ENCODE measurements at regions not wholly inside any gene's neighbourhood (a gene's known extent, or its start where the extent isn't known, plus 50 kb on each side); places are given as distances from the start of the nearest gene placed in this dataset.
"Not testable (repeated sequence)": the region's sequence is repeated elsewhere in the genome, so short reads cannot be mapped to it uniquely, and the experiment has no call there.

DNA sequence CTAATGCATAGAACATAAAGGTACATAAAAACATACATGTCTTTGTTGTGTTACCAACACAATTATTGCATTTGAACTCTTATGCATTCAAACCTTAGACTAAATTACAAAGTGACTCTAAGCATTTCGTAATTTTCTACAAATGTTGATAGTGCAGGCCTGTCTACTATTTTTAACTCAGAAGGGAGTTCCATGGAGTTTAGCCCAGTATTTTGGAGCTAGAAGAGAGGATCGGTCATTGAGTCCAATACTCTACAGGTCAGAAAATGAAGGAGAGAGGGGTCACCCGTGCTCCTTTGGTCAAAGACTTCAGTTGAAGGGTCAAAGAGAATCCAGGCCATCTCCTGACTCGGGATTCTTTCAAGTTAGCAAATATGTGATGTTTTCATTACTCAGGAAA, 55.3 kb upstream of the SRRM3 start:
- Histone ChIP-seq H3K4me1 (ENCODE audit: control insufficient read depth, insufficient read depth, low read length) (no peaks in the 10 kb centered on the region), H3K36me3 (ENCODE audit: control insufficient read depth, insufficient read depth, low read length) (no peaks in the 10 kb centered on the region), H3K9ac (ENCODE audit: extremely low read depth, low read length, poor library complexity, severe bottlenecking) (no peak overlapping the region), H3K27me3 (ENCODE audit: control insufficient read depth, insufficient read depth, low read length, poor library complexity, severe bottlenecking) (no peaks in the 10 kb centered on the region), H3K9me3 (ENCODE audit: control insufficient read depth, low read length) (no peaks in the 10 kb centered on the region), H3K4me3 (ENCODE audit: low read length) (no peak overlapping the region), H3K27ac (ENCODE audit: low read depth, low read length) (no peak overlapping the region)
- no peaks in the 10 kb centered on the region for H3K27me3 Mint-ChIP-seq (ENCODE audit: insufficient read depth)
- 94 to 95% methylated on average over 3 to 4 of the region's 4 CpGs for WGBS, 2 experiments (ENCODE audit: insufficient coverage in 1 of 2, insufficient read length in 1 of 2)
- H3K4me3 Mint-ChIP-seq = no peak overlapping the region
- H3K27ac Mint-ChIP-seq = no peak overlapping the region
- H3K36me3 Mint-ChIP-seq (ENCODE audit: low read depth) = no peaks in the 10 kb centered on the region
- peaks cover 3% of the 10 kb centered on the region for H3K4me1 Mint-ChIP-seq
- no peak for DNase-seq
- H3K9me3 Mint-ChIP-seq = no peaks in the 10 kb centered on the region
- TF ChIP-seq, protein P1, sequence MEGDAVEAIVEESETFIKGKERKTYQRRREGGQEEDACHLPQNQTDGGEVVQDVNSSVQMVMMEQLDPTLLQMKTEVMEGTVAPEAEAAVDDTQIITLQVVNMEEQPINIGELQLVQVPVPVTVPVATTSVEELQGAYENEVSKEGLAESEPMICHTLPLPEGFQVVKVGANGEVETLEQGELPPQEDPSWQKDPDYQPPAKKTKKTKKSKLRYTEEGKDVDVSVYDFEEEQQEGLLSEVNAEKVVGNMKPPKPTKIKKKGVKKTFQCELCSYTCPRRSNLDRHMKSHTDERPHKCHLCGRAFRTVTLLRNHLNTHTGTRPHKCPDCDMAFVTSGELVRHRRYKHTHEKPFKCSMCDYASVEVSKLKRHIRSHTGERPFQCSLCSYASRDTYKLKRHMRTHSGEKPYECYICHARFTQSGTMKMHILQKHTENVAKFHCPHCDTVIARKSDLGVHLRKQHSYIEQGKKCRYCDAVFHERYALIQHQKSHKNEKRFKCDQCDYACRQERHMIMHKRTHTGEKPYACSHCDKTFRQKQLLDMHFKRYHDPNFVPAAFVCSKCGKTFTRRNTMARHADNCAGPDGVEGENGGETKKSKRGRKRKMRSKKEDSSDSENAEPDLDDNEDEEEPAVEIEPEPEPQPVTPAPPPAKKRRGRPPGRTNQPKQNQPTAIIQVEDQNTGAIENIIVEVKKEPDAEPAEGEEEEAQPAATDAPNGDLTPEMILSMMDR (conservative IDR thresholded peaks at IDR 0.05) = no peak

DNA sequence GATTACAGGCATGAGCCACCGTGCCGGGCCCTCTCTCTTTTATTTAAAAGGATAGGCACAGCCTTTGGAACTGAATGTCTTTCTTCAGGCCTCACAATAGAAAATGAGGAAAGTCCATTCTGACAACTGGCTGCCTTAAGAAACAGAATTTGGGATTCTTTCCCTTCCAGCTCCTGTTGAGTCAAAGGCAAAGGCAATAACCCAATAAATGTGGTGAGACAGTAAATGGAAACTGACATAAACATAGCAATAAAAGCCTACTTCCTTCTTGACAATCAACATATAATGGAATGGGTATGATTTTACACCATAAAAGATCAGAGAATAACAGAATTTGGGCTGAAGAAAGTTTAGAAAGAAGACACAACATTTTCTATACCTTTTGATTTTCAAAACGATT, 52.7 kb upstream of the SRRM3 start:
- H3K27me3 ChIP-seq (ENCODE audit: control insufficient read depth, insufficient read depth, low read length, poor library complexity, severe bottlenecking); H3K27ac ChIP-seq (ENCODE audit: low read depth, low read length); H3K27ac Mint-ChIP-seq; H3K9me3 Mint-ChIP-seq; H3K4me1 Mint-ChIP-seq; H3K27me3 Mint-ChIP-seq (ENCODE audit: insufficient read depth); H3K4me3 Mint-ChIP-seq; H3K36me3 ChIP-seq (ENCODE audit: control insufficient read depth, insufficient read depth, low read length); H3K36me3 Mint-ChIP-seq (ENCODE audit: low read depth); H3K9me3 ChIP-seq (ENCODE audit: control insufficient read depth, low read length); DNase-seq; H3K4me1 ChIP-seq (ENCODE audit: control insufficient read depth, insufficient read depth, low read length); H3K4me3 ChIP-seq (ENCODE audit: low read length); H3K9ac ChIP-seq (ENCODE audit: extremely low read depth, low read length, poor library complexity, severe bottlenecking): not testable (repeated sequence)
- WGBS, 2 experiments (ENCODE audit: insufficient coverage in 1 of 2, insufficient read length in 1 of 2) = 94 to 100% methylated on average over 3 of the region's 3 CpGs

DNA sequence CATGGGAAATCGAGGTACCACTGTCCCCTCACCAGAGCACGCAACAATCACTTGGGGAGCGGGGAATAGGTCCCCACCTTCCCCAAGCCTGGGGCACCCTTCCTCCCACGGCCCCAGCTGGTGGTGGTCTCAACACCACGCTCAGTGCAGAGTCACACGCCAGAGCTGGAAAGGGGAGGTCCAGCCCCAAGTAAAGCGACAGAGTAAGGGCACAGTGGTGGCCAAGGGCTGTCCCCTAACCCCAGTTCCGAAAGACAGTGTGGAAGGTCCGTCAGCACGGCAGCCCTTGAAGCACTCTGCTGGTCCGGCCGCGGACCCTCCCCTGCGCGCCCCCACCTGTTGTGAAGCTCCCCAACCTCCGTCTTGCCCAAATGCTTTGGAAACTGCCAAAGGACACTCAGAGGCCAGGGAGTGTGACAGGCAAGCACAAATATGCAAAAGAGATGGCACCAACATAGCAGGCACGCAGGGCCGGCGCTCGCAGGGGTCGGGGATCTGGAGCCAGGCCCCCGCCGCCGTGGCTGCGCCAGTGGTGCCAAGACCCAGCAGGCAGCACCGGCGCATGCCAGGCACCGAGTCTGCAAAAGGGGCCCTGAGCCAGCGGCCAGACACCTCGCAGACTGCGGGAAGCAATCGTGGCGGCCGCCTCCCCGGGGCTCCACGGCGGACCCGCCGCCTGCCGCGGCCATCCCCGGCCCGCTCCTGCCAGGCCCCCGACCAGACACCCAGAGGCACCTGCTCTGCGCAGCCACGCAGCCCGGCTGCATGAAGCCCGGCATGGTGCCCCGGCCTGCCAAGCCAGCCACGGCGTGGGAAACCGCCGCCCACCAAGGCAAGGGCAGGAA, 51.6 kb upstream of the SRRM3 start:
- peaks cover 10% of the 10 kb centered on the region for H3K4me1 Mint-ChIP-seq
- H3K9me3 Mint-ChIP-seq = no peaks in the 10 kb centered on the region
- H3K27ac Mint-ChIP-seq = no peak overlapping the region
- WGBS, 2 experiments (ENCODE audit: insufficient coverage in 1 of 2, insufficient read length in 1 of 2) = 95% methylated on average over 34 to 53 of the region's 53 CpGs
- Histone ChIP-seq H3K4me3 (ENCODE audit: low read length) (no peak overlapping the region), H3K9ac (ENCODE audit: extremely low read depth, low read length, poor library complexity, severe bottlenecking) (no peak overlapping the region), H3K27ac (ENCODE audit: low read depth, low read length) (no peak overlapping the region), H3K9me3 (ENCODE audit: control insufficient read depth, low read length) (no peaks in the 10 kb centered on the region), H3K36me3 (ENCODE audit: control insufficient read depth, insufficient read depth, low read length) (no peaks in the 10 kb centered on the region), H3K4me1 (ENCODE audit: control insufficient read depth, insufficient read depth, low read length) (no peaks in the 10 kb centered on the region), H3K27me3 (ENCODE audit: control insufficient read depth, insufficient read depth, low read length, poor library complexity, severe bottlenecking) (no peaks in the 10 kb centered on the region)
- no peaks in the 10 kb centered on the region for H3K27me3 Mint-ChIP-seq (ENCODE audit: insufficient read depth)
- H3K36me3 Mint-ChIP-seq (ENCODE audit: low read depth) = no peaks in the 10 kb centered on the region
- TF ChIP-seq, protein P1 (conservative IDR thresholded peaks at IDR 0.05) = no peak
- H3K4me3 Mint-ChIP-seq = no peak overlapping the region
- DNase-seq = no peak
